Osteocyte (in vitro differentiated cells): ENCODE measurements at regions not wholly inside any gene's neighbourhood (a gene's known extent, or its start where the extent isn't known, plus 50 kb on each side); places are given as distances from the start of the nearest gene placed in this dataset.
A peak's percentile ranks its signal among the peaks of the same experiment; 100 is the strongest.

ENCODE experiments used
- DNase-seq: peaks from one replicate; pipeline ENCODE4 v3.0.0; 2021; ENCODE audit warnings: mixed read lengths; ENCODE audit not compliant: unreplicated experiment; ENCODE audit errors: extremely low spot score
- H3K27ac Mint-ChIP-seq: one replicate; pipeline ENCODE4 v1.8.0; 2021; ENCODE audit warnings: mild to moderate bottlenecking, mixed read lengths; ENCODE audit not compliant: unreplicated experiment
- H3K27me3 Mint-ChIP-seq: one replicate; pipeline ENCODE4 v1.8.0; 2021; ENCODE audit warnings: mixed read lengths; ENCODE audit not compliant: unreplicated experiment
- H3K36me3 Mint-ChIP-seq: one replicate; pipeline ENCODE4 v1.8.0; 2021; ENCODE audit warnings: mixed read lengths; ENCODE audit not compliant: unreplicated experiment
- H3K4me1 Mint-ChIP-seq: one replicate; pipeline ENCODE4 v1.8.0; 2021; ENCODE audit warnings: mixed read lengths; ENCODE audit not compliant: unreplicated experiment
- H3K4me3 Mint-ChIP-seq: one replicate; pipeline ENCODE4 v1.8.0; 2021; ENCODE audit warnings: mild to moderate bottlenecking, moderate library complexity, mixed read lengths; ENCODE audit not compliant: unreplicated experiment
- H3K9me3 Mint-ChIP-seq: one replicate; pipeline ENCODE4 v1.8.0; 2021; ENCODE audit warnings: mixed read lengths; ENCODE audit not compliant: unreplicated experiment
- TF ChIP-seq, protein P1 (sequence below): fragments of 200-600 bp; sonication (generic); IDR thresholded peaks from 2 replicates; pipeline ENCODE4 v1.5.0; 2021; ENCODE audit warnings: antibody characterized with exemption, mild to moderate bottlenecking, moderate library complexity

DNA sequence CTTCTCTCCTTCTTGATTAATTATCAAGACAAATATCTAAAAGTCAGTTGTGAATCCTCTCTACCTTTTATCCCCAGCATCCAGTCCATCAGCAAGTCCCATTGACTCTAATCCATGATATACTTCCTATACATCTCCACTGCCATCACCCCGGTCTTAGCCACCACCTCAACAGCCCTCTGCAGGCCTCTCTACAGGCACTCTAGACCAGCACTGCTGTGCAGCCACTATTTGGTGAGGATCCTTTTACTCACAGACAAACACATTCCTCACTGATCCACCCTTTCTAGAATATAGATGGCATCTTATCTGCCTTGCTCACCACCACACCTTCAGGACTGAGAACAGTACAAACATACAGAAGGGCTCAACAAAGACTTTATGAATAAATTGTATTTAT is 221.7 kb downstream of the RFC3 start:
- peaks cover 7% of the 10 kb centered on the region for H3K9me3 Mint-ChIP-seq
- TF ChIP-seq, protein P1, sequence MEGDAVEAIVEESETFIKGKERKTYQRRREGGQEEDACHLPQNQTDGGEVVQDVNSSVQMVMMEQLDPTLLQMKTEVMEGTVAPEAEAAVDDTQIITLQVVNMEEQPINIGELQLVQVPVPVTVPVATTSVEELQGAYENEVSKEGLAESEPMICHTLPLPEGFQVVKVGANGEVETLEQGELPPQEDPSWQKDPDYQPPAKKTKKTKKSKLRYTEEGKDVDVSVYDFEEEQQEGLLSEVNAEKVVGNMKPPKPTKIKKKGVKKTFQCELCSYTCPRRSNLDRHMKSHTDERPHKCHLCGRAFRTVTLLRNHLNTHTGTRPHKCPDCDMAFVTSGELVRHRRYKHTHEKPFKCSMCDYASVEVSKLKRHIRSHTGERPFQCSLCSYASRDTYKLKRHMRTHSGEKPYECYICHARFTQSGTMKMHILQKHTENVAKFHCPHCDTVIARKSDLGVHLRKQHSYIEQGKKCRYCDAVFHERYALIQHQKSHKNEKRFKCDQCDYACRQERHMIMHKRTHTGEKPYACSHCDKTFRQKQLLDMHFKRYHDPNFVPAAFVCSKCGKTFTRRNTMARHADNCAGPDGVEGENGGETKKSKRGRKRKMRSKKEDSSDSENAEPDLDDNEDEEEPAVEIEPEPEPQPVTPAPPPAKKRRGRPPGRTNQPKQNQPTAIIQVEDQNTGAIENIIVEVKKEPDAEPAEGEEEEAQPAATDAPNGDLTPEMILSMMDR = no peak
- DNase-seq = no peak
- H3K27me3 Mint-ChIP-seq = no peaks in the 10 kb centered on the region
- H3K4me1 Mint-ChIP-seq = peaks cover 7% of the 10 kb centered on the region
- H3K27ac Mint-ChIP-seq = no peak overlapping the region
- no peak overlapping the region for H3K4me3 Mint-ChIP-seq
- H3K36me3 Mint-ChIP-seq = no peaks in the 10 kb centered on the region

DNA sequence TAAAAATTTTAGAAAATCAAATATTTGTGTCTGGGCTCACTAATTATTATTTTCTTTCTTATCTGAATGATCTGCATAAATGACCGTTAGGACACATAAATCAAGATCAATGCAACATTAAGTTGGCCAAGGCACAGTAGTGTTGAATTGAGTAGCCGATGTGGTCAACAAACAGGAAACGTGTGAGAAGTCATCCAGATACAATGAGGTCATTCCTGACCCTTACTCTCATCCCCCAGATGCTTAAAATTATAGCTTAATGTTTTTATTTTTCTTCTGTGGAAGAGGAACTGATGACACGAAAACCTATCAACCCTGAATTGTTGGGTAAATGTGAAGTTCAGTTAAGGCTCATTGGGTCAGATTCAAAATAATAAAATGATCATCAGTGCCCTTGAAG is 222.9 kb downstream of the RFC3 start:
- no peaks in the 10 kb centered on the region for H3K27me3 Mint-ChIP-seq
- H3K36me3 Mint-ChIP-seq = no peaks in the 10 kb centered on the region
- no peaks in the 10 kb centered on the region for H3K9me3 Mint-ChIP-seq
- TF ChIP-seq, protein P1 = no peak
- H3K4me3 Mint-ChIP-seq = no peak overlapping the region
- H3K27ac Mint-ChIP-seq = no peak overlapping the region
- H3K4me1 Mint-ChIP-seq = peaks cover 9% of the 10 kb centered on the region
- no peak for DNase-seq

DNA sequence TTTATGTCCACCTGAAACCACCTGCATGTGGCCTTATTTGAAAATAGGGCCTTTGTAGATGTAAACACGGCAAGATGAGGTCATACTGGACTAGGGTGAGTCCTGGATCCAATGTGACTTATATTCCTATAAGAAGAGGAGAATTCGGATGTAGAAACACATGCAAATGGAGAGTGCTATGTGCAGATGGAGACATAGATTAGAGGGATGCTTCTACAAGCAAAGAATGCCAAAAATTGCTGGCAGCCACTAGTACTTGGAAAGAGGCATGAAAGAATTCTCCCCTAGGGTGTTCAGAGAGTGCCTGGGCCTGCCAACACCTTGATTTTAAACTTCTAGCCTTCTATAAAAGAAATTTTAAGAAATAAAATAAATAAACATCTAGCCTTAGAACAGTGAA is 226.1 kb downstream of the RFC3 start:
- no peaks in the 10 kb centered on the region for H3K36me3 Mint-ChIP-seq
- H3K4me3 Mint-ChIP-seq = no peak overlapping the region
- H3K27ac Mint-ChIP-seq = peak overlapping the region; percentile 36
- TF ChIP-seq, protein P1 = no peak
- DNase-seq = no peak
- H3K27me3 Mint-ChIP-seq = no peaks in the 10 kb centered on the region
- peaks cover 7% of the 10 kb centered on the region for H3K9me3 Mint-ChIP-seq
- peaks cover 9% of the 10 kb centered on the region for H3K4me1 Mint-ChIP-seq

DNA sequence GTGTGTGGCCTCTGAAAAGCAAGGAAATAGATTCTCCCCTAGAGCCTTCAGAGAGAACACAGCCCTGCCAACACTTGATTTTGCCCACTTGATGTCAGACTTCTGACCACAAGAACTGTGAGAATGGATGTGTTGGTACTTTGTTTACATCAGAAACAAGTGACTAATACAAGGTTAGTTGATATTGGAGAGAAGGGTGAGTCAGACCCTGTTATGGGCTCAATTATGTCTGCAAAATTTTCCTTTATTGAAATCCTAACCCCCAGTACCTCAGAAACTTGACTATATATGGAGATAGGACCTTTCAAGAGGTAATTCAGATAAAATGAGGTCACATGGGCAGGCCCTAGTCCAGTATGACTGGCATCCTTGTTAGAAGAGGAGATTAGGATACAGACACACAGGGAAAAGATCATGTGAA is 226.7 kb downstream of the RFC3 start:
- no peaks in the 10 kb centered on the region for H3K36me3 Mint-ChIP-seq
- no peak overlapping the region for H3K4me3 Mint-ChIP-seq
- H3K4me1 Mint-ChIP-seq = peaks cover 9% of the 10 kb centered on the region
- H3K9me3 Mint-ChIP-seq = peaks cover 7% of the 10 kb centered on the region
- H3K27ac Mint-ChIP-seq = peak overlapping the region; percentile 36
- DNase-seq = no peak
- TF ChIP-seq, protein P1 = no peak
- H3K27me3 Mint-ChIP-seq = no peaks in the 10 kb centered on the region

DNA sequence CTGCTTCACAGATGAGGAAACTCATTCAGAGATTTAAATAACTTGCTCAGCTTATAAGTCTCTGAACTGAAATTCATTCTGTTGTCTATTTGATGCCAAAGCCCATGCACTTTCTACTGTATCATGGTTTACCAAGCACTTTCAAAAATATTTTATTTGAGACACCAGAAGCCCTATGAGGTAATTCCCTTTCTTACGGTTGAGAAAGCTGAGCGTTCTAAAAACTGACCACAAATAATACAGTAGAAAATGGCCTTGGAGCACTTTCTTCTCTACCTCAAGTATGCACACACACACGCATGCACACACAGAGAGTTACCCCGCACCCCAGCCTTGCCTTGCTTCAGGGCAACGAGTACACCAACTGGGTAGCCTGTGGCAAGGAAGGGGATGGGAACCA is 228.5 kb downstream of the RFC3 start:
- H3K36me3 Mint-ChIP-seq = no peaks in the 10 kb centered on the region
- H3K27me3 Mint-ChIP-seq = no peaks in the 10 kb centered on the region
- H3K27ac Mint-ChIP-seq = no peak overlapping the region
- H3K4me1 Mint-ChIP-seq = peaks cover 9% of the 10 kb centered on the region
- H3K9me3 Mint-ChIP-seq = peaks cover 14% of the 10 kb centered on the region
- no peak overlapping the region for H3K4me3 Mint-ChIP-seq
- TF ChIP-seq, protein P1 = no peak
- DNase-seq = no peak
